Activated T-cell treated with anti-CD3 and anti-CD28 coated beads, Interleukin-2, amount 50 U/mL, for 72 hours (primary cell): ENCODE measurements at regions not wholly inside any gene's neighbourhood (a gene's known extent, or its start where the extent isn't known, plus 50 kb on each side); places are given as distances from the start of the nearest gene placed in this dataset.

Source experiments
- ATAC-seq, 2 donors: fragments of 150-1000 bp; cut with Tn5 transposase; replicated peaks in 1 of 2; 2 replicates each; pipeline ENCODE4 v1.10.0; 2021; ENCODE audit warnings: moderate library complexity in 2 of 2, mild to moderate bottlenecking in 1 of 2
- DNase-seq, 2 donors: peaks; one replicate each; pipeline ENCODE4 v3.0.0; 2021 to 2022; ENCODE audit warnings: mixed read lengths in 1 of 2
- H3K27ac Mint-ChIP-seq: one replicate; pipeline ENCODE4 v1.8.0; 2022; ENCODE audit warnings: mild to moderate bottlenecking, moderate library complexity, mixed read lengths
- H3K27me3 Mint-ChIP-seq: one replicate; pipeline ENCODE4 v1.8.0; 2022; ENCODE audit warnings: low read depth, mixed read lengths
- H3K36me3 Mint-ChIP-seq, 2 donors: one replicate each; pipeline ENCODE4 v1.8.0; 2022; ENCODE audit warnings: mixed read lengths in 2 of 2, mild to moderate bottlenecking in 1 of 2; ENCODE audit not compliant: insufficient read depth in 2 of 2
- H3K4me1 Mint-ChIP-seq: one replicate; pipeline ENCODE4 v1.8.0; 2022; ENCODE audit warnings: low read depth, mixed read lengths
- H3K4me3 Mint-ChIP-seq, 2 donors: one replicate each; pipeline ENCODE4 v1.8.0; 2022; ENCODE audit warnings: mild to moderate bottlenecking in 2 of 2, mixed read lengths in 2 of 2, moderate library complexity in 2 of 2
- H3K9me3 Mint-ChIP-seq, 2 donors: one replicate each; pipeline ENCODE4 v1.8.0; 2022; ENCODE audit warnings: mixed read lengths in 2 of 2

DNA sequence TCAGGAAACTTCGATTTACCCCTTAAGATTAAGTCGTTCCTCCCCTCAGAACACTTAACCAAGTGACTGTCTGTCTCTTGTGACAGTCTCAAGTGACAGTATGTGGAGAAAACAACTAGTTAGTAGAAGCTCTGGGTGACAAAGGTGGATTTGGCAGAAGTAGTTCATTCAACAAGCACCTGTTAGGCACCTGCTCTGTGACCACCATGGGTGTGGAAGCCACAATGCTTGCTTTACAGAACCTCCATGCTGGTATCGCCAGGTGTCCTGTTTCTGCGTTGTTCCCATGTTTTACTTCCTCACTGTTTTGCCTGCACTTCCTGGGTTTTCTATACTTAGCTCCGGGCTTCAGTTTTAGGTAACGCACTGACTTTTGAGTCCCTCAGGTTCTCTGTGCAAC is 337.4 kb upstream of the DCC start:
- H3K27me3 Mint-ChIP-seq, result no peaks in the 10 kb centered on the region
- H3K4me1 Mint-ChIP-seq, result no peaks in the 10 kb centered on the region

DNA sequence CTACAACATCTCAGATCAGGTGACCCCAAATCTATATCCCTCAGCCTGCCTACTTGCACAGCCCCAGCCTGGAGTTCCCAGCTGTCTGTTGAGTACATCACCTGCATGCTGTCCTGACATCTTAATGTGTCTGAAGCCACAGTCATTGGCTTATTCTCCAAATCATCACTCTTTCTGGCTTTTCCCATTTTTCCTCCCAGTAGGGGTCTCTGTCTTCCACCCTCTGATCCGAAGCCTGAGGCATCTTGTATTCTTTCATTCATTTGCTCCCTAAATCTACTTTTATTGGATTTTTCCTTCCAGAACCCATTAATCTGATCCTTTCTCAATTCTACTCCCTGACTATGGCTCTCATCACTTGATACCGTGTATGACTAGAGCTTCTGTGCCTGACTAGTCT is 332.9 kb upstream of the DCC start:
- Mint-ChIP-seq H3K27me3 (no peaks in the 10 kb centered on the region), H3K9me3 (peaks cover 2 to 5% of the 10 kb centered on the region in 2 donors)

More for the DNA sequence above, 337.4 kb upstream of the DCC start:
- Mint-ChIP-seq H3K4me3 (no peak overlapping the region), H3K36me3 (no peaks in the 10 kb centered on the region), H3K27ac (no peak overlapping the region), H3K9me3 (peaks cover 0 to 5% of the 10 kb centered on the region in 2 donors)
- DNase-seq (no peak), ATAC-seq (no peak)

GRCh38 chr18:52008330-52008729 is 331.7 kb upstream of the DCC start:
- Mint-ChIP-seq H3K27ac (no peak overlapping the region), H3K4me3 (no peak overlapping the region), H3K4me1 (no peaks in the 10 kb centered on the region), H3K27me3 (no peaks in the 10 kb centered on the region), H3K9me3 (peaks cover 2 to 3% of the 10 kb centered on the region in 2 donors), H3K36me3 (no peaks in the 10 kb centered on the region)
- DNase-seq, result no peak
- no peak for ATAC-seq

More for the DNA sequence above, 332.9 kb upstream of the DCC start:
- H3K4me3 Mint-ChIP-seq, result no peak overlapping the region
- DNase-seq, result no peak
- H3K36me3 Mint-ChIP-seq, result no peaks in the 10 kb centered on the region
- no peaks in the 10 kb centered on the region for H3K4me1 Mint-ChIP-seq
- no peak for ATAC-seq
- no peak overlapping the region for H3K27ac Mint-ChIP-seq

- ATAC-seq, result no peak
- no peaks in the 10 kb centered on the region for H3K4me1 Mint-ChIP-seq
These were observed 331.3 kb upstream of the DCC start for GRCh38 chr18:52008736-52009135.

GRCh38 chr18:52009958-52010357 is 330.0 kb upstream of the DCC start:
- Mint-ChIP-seq H3K36me3 (no peaks in the 10 kb centered on the region), H3K9me3 (peaks cover 2 to 3% of the 10 kb centered on the region in 2 donors), H3K4me1 (no peaks in the 10 kb centered on the region), H3K4me3 (no peak overlapping the region), H3K27ac (no peak overlapping the region), H3K27me3 (no peaks in the 10 kb centered on the region)
- DNase-seq (no peak), ATAC-seq (no peak)

More at GRCh38 chr18:52008736-52009135, 331.3 kb upstream of the DCC start:
- Mint-ChIP-seq H3K9me3 (peaks cover 2 to 3% of the 10 kb centered on the region in 2 donors), H3K36me3 (no peaks in the 10 kb centered on the region), H3K27me3 (no peaks in the 10 kb centered on the region), H3K27ac (no peak overlapping the region), H3K4me3 (no peak overlapping the region)
- no peak for DNase-seq

DNA sequence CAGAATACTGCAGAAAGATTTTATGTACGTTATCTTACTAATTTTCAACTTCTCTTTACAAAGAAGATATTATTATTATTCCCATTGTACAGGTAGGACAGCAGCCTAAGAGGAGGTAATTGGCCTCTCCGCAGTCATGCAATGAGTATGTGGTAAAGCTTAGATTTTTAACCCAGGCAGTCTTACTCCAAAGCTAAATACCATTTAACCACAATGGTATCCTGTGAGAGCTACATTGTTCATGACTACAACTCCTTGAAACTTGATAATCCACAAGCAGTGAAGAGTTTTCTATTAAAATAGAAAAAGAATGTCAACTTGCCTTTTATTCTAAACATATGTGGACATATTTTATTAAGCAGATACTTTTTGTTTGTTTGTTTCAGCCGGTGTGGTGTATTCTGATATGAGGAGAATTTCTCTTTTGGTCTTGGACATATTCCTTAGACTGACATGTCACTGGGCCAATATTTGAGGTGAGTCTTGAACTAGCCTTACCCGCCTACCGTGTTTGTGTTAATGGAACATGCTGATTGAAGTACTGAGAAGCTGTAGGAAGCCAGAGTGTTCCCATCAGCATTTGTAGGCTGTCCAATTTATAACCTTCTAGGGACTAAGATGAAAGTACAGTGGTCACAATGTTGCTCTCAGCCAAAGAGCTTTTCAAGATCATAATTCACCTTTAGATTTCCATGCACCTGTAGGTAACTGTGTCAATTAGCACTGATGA is 293.9 kb upstream of the DCC start:
- ATAC-seq (no peak), DNase-seq (no peak)
- no peak overlapping the region for H3K4me3 Mint-ChIP-seq
- H3K4me1 Mint-ChIP-seq, result no peaks in the 10 kb centered on the region
- H3K27ac Mint-ChIP-seq, result no peak overlapping the region
- H3K9me3 Mint-ChIP-seq, result peaks cover 3 to 4% of the 10 kb centered on the region in 2 donors
- no peaks in the 10 kb centered on the region for H3K36me3 Mint-ChIP-seq
- no peaks in the 10 kb centered on the region for H3K27me3 Mint-ChIP-seq

DNA sequence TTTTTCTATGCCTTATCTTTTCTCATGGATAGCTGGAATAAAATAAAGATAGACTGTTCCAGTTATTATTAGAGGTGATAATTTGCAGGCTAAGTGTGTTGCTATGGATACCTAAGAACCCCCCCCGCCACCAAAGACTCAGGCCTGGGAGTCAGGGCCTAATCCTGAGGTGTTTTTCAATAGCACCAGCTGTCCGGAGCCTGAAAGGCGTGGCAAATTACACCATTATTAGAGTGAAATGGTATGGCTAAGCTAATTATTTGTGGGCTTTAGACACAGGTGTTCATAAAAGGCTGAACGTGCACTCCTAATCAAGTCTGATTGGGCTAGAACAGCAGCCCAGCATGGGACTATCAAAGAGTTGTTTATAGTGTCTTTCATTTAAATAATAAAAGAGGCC is 293.2 kb upstream of the DCC start:
- ATAC-seq, result no peak
- no peak for DNase-seq
- peaks cover 2 to 3% of the 10 kb centered on the region in 2 donors for H3K9me3 Mint-ChIP-seq
- no peaks in the 10 kb centered on the region for H3K36me3 Mint-ChIP-seq
- no peaks in the 10 kb centered on the region for H3K27me3 Mint-ChIP-seq
- no peak overlapping the region for H3K27ac Mint-ChIP-seq
- H3K4me3 Mint-ChIP-seq, result no peak overlapping the region
- H3K4me1 Mint-ChIP-seq, result no peaks in the 10 kb centered on the region

DNA sequence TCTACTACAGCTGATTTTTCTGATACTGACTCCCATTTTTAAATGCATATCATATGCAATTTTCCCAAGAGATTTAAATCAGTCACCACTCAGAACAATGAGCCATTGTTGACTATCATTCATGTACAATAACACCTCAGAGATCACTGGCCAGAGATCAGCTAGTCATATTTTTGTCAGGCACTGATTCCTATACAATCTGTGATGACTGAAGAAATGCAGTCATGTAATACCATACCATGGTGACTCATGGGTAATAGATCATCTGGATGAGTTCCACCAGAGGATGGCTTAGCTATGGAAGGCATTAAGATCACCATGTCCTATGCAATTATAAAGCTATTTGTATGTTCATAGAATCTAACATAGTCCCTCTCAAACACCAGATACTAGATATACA is 285.7 kb upstream of the DCC start:
- no peak for ATAC-seq
- Mint-ChIP-seq H3K9me3 (peaks cover 2% of the 10 kb centered on the region in 2 donors), H3K4me3 (no peak overlapping the region), H3K36me3 (no peaks in the 10 kb centered on the region), H3K27ac (no peak overlapping the region), H3K27me3 (no peaks in the 10 kb centered on the region), H3K4me1 (no peaks in the 10 kb centered on the region)
- DNase-seq, result no peak

DNA sequence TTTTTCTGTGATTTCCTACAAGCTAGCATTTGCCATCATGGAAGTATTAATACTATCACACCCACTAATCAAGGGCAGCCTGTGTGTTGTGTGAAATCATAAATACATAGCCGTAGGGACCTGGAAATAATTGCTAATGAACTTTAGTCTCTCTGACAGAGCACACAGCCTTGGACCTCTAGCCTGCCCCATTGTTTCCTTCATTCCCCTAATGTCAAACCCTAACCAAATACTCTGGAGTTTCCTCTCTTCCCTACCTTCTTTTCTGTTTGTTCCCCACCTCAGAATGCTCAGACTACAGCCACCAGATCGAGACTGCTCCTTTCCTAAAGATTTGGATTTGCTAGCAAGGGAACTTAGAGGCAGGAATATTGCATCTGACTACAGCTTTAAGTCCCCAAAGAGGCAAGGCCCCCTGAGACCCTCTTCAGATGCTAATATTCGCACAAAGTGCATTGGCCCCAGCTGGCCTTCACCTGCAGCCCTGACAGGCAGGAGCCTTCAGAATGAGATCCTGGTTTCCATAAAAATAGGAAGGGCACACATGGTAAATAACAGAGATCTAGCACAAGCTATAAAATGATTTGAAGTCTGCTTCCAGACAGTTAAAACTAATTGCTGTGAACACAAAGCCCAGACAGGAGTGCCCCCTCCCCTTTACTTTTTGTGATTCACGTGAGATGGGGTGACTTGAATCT is 279.2 kb upstream of the DCC start:
- DNase-seq (no peak), ATAC-seq (no peak)
- H3K9me3 Mint-ChIP-seq, result peaks cover 3 to 7% of the 10 kb centered on the region in 2 donors
- H3K36me3 Mint-ChIP-seq, result no peaks in the 10 kb centered on the region
- H3K4me1 Mint-ChIP-seq, result no peaks in the 10 kb centered on the region
- H3K27me3 Mint-ChIP-seq, result no peaks in the 10 kb centered on the region
- H3K4me3 Mint-ChIP-seq, result no peak overlapping the region
- no peak overlapping the region for H3K27ac Mint-ChIP-seq

DNA sequence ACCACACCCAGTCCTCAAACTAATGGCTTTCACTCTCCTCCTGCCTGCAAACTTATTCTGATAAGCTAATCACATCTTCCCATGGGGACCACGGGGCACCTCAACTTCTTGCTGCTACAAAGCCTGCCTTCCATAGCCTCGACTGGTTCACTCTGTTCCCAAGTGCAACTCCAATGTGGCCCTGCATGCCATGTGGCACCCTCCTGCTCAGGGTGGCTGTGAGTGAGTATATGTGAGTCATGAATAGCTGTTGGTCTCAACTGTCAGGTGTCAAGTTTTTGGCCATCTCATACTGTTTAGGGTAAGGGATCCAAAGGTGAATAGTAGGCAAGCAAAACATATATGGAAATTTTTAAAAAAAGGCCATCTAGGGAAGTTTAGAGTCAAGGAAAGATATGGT is 276.1 kb upstream of the DCC start:
- Mint-ChIP-seq H3K36me3 (no peaks in the 10 kb centered on the region), H3K27ac (no peak overlapping the region), H3K4me3 (no peak overlapping the region), H3K9me3 (peaks cover 3 to 7% of the 10 kb centered on the region in 2 donors), H3K4me1 (no peaks in the 10 kb centered on the region), H3K27me3 (no peaks in the 10 kb centered on the region)
- DNase-seq (no peak), ATAC-seq (no peak)

DNA sequence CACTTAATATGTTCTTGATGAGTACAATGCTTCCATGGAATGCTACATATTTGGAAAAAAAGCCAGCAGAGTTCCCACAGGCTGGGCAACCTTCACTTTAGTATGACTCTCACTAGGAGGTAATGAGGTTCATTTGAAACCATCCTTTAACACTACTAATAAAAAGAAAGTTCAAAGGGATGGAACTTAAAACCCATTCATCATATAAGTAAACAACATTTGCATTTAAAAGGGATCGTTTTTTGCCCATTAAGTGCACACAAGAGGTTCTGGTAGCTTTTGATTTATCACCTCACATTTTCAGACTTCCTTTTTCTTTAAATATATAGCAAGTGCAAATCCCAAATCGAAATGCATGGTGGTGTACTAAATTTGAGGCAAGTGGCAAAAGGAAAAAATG is 270.8 kb upstream of the DCC start:
- no peaks in the 10 kb centered on the region for H3K36me3 Mint-ChIP-seq
- H3K27ac Mint-ChIP-seq, result no peak overlapping the region
- H3K9me3 Mint-ChIP-seq, result peaks cover 3 to 5% of the 10 kb centered on the region in 2 donors
- ATAC-seq, result no peak
- no peak for DNase-seq
- no peaks in the 10 kb centered on the region for H3K27me3 Mint-ChIP-seq
- H3K4me3 Mint-ChIP-seq, result no peak overlapping the region
- H3K4me1 Mint-ChIP-seq, result no peaks in the 10 kb centered on the region

GRCh38 chr18:52070291-52070756 is 269.7 kb upstream of the DCC start:
- Mint-ChIP-seq H3K4me3 (no peak overlapping the region), H3K36me3 (no peaks in the 10 kb centered on the region), H3K9me3 (peaks cover 2 to 7% of the 10 kb centered on the region in 2 donors), H3K4me1 (no peaks in the 10 kb centered on the region), H3K27me3 (no peaks in the 10 kb centered on the region), H3K27ac (no peak overlapping the region)
- no peak for ATAC-seq
- DNase-seq, result no peak

DNA sequence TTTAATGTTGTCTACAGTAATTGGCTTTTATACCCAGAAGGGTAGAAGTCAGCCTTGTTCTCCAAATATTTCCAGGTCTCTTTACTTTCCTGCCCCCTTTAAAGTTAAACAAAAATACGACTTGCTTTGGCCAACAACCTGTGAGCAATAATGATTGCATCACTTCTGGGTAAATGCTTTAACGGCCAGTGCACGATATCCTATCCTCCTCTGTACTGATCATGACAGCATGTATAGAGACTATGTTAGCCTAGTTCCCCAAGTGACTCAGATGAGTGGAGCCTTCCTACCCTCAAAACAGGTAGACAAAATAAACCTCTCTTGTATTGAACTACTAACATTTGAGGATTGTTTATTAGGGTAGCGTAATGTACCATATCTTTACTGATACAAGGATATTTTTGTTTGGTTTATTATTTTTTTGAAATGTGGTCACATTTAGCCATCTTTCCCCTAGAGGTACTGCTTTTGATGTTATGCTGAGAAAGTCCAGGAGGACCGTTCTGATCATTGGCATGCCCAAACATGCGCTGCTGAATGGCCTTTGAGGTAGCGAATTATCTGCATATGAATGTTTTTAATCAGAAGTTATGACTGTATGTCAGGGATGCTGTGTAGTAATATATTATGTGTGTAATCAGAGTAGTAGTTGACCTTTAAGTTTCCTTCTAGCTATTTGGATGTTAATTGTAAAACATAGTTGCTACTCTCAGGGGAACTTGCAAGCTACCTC is 262.6 kb upstream of the DCC start:
- no peak overlapping the region for H3K27ac Mint-ChIP-seq
- no peak overlapping the region for H3K4me3 Mint-ChIP-seq
- no peaks in the 10 kb centered on the region for H3K4me1 Mint-ChIP-seq
- ATAC-seq, result no peak
- no peaks in the 10 kb centered on the region for H3K36me3 Mint-ChIP-seq
- peaks cover 0 to 2% of the 10 kb centered on the region in 2 donors for H3K9me3 Mint-ChIP-seq
- no peaks in the 10 kb centered on the region for H3K27me3 Mint-ChIP-seq
- no peak for DNase-seq
